ENCODE measurements at regions not wholly inside any gene's neighbourhood (a gene's known extent, or its start where the extent isn't known, plus 50 kb on each side); places are given as distances from the start of the nearest gene placed in this dataset.
A peak's percentile ranks its signal among the peaks of the same experiment; 100 is the strongest.

DNA sequence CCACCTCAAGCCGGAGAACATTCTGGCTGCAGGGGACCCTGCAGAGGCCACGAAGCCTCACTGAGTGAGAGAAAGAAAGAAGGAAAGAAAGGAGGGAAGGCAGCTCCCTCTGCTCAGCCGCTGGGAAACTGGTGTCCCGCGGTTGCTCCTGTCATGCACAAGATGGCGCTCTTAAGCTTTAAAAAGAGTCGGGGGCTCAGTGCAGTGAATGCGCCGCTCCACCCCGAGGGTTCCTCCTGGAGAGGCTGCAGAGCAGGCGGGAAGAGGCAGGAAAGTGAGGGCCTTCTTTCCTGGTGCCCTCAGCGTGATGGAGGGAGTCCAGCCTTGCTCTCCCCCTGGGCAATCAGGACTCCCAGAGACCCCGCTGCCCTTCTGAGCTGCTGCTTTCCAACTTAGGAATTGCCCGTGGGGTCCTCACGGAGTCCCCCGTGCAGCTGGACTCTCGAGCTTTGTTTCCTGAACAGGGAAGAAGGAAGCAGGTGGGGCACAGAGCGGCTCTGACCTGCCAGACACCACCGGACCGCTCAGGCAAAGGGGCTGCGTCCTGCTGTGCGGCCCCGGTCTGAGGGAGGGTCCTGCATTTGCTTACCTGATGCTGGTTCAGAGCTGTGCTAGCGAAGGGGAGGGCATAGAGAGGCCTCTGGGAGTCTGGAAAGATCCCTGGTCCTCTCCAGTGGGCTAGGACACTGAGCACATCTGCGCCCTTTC lies 141.9 kb upstream of the MKI67 start:
- Mint-ChIP-seq H3K27ac (no peak overlapping the region), H3K4me3 (no peak overlapping the region), H3K36me3 (no peaks in the 10 kb centered on the region), H3K9me3 (no peaks in the 10 kb centered on the region), H3K4me1 (peaks cover 0 to 3% (median under 1%) of the 10 kb centered on the region in 4 donors), H3K27me3 (peaks cover 47 to 80% (median 56%) of the 10 kb centered on the region in 5 donors)
- DNase-seq (no peak), ATAC-seq (no peak)
- POLR2A ChIA-PET = no interaction called here

GRCh38 chr10:128274938-128275337 lies 148.7 kb upstream of the MKI67 start:
- Mint-ChIP-seq H3K27me3 (peaks cover 30 to 77% (median 52%) of the 10 kb centered on the region in 5 donors), H3K36me3 (no peaks in the 10 kb centered on the region), H3K27ac (no peak overlapping the region), H3K4me1 (peaks cover 4 to 12% (median 7%) of the 10 kb centered on the region in 4 donors), H3K9me3 (no peaks in the 10 kb centered on the region), H3K4me3 (peak overlapping the region; percentile 24 to 72 (median 50))
- ATAC-seq (peak in 1 of 2 donors; percentile 45), DNase-seq (no peak)
- POLR2A ChIA-PET = no interaction called here

- peaks cover 28 to 70% (median 48%) of the 10 kb centered on the region in 5 donors for H3K27me3 Mint-ChIP-seq
- no peak overlapping the region for H3K27ac Mint-ChIP-seq
- DNase-seq = no peak
- peak overlapping the region; percentile 31 to 72 (median 50) for H3K4me3 Mint-ChIP-seq
- peaks cover 5 to 12% (median 7%) of the 10 kb centered on the region in 4 donors for H3K4me1 Mint-ChIP-seq
- no peaks in the 10 kb centered on the region for H3K36me3 Mint-ChIP-seq
- ATAC-seq = no peak
- POLR2A ChIA-PET = no interaction called here
- H3K9me3 Mint-ChIP-seq = no peaks in the 10 kb centered on the region
Measured at GRCh38 chr10:128275388-128276177, 149.4 kb upstream of the MKI67 start.

- no peak for DNase-seq
- Mint-ChIP-seq H3K4me3 (no peak overlapping the region), H3K9me3 (no peaks in the 10 kb centered on the region), H3K36me3 (no peaks in the 10 kb centered on the region), H3K27me3 (peaks cover 21 to 52% (median 41%) of the 10 kb centered on the region in 5 donors), H3K4me1 (peaks cover 7 to 12% (median 7%) of the 10 kb centered on the region in 4 donors), H3K27ac (no peak overlapping the region)
- ATAC-seq = no peak
- POLR2A ChIA-PET = no interaction called here
Measured at GRCh38 chr10:128277267-128277840, 151.1 kb upstream of the MKI67 start.

- Mint-ChIP-seq H3K36me3 (no peaks in the 10 kb centered on the region), H3K4me3 (no peak overlapping the region), H3K4me1 (peaks cover 7 to 12% (median 7%) of the 10 kb centered on the region in 4 donors), H3K27ac (no peak overlapping the region), H3K27me3 (peaks cover 18 to 43% (median 36%) of the 10 kb centered on the region in 5 donors), H3K9me3 (no peaks in the 10 kb centered on the region)
- no peak for DNase-seq
- ATAC-seq = no peak
- POLR2A ChIA-PET = no interaction called here
Measured at GRCh38 chr10:128278362-128278761, 152.1 kb upstream of the MKI67 start.

DNA sequence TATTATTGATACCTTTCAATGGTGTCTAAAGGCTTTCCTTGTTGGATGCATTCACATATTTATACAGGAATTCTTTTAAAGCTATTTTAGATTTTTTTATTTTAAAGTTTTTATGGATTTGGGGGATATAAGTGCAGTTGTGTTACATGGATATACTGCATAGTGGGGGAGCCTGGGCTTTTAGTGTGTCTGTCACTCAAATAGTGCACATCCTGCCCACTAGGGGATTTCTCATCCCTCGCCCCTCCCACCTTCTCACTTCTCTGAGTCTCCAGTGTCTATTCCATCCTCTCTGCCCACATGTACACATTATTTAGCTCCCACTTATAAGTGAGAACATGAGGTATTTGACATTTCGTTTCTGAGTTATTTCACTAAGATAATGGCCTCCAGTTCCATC lies 154.0 kb upstream of the MKI67 start:
- no peaks in the 10 kb centered on the region for H3K36me3 Mint-ChIP-seq
- POLR2A ChIA-PET = no interaction called here
- no peak for ATAC-seq

DNA sequence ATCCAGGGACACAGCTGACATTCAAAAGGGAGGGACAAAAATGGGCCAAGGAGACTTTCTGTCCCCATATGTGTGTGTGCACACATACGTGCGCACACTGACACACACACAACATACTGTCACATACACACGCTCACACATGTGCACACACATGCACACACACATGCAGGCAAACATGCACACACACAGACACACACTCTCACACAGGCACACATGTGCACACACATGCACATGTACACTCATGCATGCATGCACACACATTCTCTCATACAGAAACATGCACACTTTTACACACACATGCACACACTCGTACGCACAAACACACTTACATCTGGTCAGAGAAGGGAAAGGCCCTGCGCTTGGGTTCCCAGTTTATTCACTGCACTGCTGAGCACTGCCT lies 155.1 kb upstream of the MKI67 start:
- H3K36me3 Mint-ChIP-seq = no peaks in the 10 kb centered on the region
- peaks cover 22 to 44% (median 40%) of the 10 kb centered on the region in 5 donors for H3K27me3 Mint-ChIP-seq
- no peak for ATAC-seq
- no peak overlapping the region for H3K4me3 Mint-ChIP-seq
- H3K27ac Mint-ChIP-seq = no peak overlapping the region
- POLR2A ChIA-PET = no interaction called here
- no peak for DNase-seq
- H3K9me3 Mint-ChIP-seq = no peaks in the 10 kb centered on the region
- peaks cover 0 to 3% (median 0%) of the 10 kb centered on the region in 4 donors for H3K4me1 Mint-ChIP-seq

More for the DNA sequence above, 154.0 kb upstream of the MKI67 start:
- Mint-ChIP-seq H3K27me3 (peaks cover 15 to 44% (median 33%) of the 10 kb centered on the region in 5 donors), H3K4me3 (no peak overlapping the region), H3K4me1 (peaks cover 2 to 6% (median 4%) of the 10 kb centered on the region in 4 donors), H3K27ac (no peak overlapping the region), H3K9me3 (no peaks in the 10 kb centered on the region)
- DNase-seq = no peak

DNA sequence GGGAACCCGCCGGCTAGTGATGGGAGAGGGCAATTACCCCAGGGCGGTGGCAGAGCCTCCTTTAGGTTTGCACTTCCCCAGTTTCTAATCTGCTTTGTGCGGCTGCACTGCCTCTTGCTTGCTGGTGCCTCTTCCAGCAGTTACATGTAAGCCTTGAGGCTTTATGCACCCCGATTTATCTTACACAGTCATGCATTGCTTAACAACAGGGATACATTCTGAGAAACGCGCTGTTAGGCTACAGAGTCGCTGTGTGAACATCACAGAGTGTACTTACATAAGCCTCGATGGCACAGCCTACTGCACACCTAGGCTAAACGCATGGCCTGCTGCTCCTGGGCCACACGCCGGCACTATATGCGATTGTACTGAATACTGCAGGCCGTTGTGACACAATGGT lies 155.6 kb upstream of the MKI67 start:
- Mint-ChIP-seq H3K9me3 (no peaks in the 10 kb centered on the region), H3K27me3 (peaks cover 21 to 42% (median 40%) of the 10 kb centered on the region in 5 donors), H3K36me3 (no peaks in the 10 kb centered on the region), H3K27ac (no peak overlapping the region), H3K4me1 (peaks cover 0 to 3% (median 0%) of the 10 kb centered on the region in 4 donors), H3K4me3 (no peak overlapping the region)
- POLR2A ChIA-PET = no interaction called here
- ATAC-seq (no peak), DNase-seq (no peak)

DNA sequence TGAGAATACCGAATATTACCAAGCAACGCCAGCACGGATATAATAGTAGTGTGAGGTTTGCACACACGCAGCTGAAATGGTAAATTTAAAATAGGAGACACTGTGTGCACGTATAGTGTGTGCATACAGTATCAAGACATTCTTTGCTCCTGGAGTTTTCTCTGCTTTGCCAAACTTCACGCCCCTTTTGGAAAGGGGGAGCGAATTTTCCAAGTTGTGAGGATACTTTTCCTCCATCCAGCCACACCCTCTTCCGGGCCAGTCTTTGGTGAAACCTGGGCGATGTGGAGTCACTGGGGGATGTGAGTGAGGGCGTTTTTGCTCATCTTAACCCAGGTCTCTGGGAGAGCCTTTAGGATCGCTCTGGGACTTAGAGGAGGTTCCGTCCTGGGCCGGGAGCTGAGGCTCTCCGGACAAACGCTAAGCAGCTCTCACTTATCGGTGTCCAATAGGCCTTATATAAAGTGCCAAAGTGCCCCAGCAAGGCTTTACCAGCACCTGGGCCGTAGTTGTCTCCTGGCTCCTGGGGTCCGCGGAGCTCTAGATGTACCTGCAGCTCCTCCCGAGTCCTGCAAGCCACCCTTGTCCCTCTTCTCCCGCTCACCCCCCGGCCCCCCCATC lies 160.0 kb upstream of the MKI67 start:
- peaks cover 0 to 1% (median 0%) of the 10 kb centered on the region in 4 donors for H3K4me1 Mint-ChIP-seq
- DNase-seq (no peak), ATAC-seq (no peak)
- H3K4me3 Mint-ChIP-seq = no peak overlapping the region
- H3K27me3 Mint-ChIP-seq = peaks cover 29 to 69% (median 49%) of the 10 kb centered on the region in 5 donors
- peaks cover 0 to 16% (median 11%) of the 10 kb centered on the region in 3 donors for H3K36me3 Mint-ChIP-seq
- H3K27ac Mint-ChIP-seq = no peak overlapping the region
- POLR2A ChIA-PET = no interaction called here
- peaks cover 0 to 16% (median 3%) of the 10 kb centered on the region in 9 donors for H3K9me3 Mint-ChIP-seq

GRCh38 chr10:128286762-128287500 lies 160.7 kb upstream of the MKI67 start:
- DNase-seq (no peak), ATAC-seq (no peak)
- Mint-ChIP-seq H3K4me3 (no peak overlapping the region), H3K36me3 (peaks cover 0 to 18% (median 11%) of the 10 kb centered on the region in 3 donors), H3K27me3 (peaks cover 27 to 76% (median 45%) of the 10 kb centered on the region in 5 donors), H3K4me1 (peaks cover 0 to 1% (median 0%) of the 10 kb centered on the region in 4 donors), H3K27ac (no peak overlapping the region), H3K9me3 (peaks cover 0 to 18% (median 3%) of the 10 kb centered on the region in 9 donors)
- POLR2A ChIA-PET = no interaction called here

DNA sequence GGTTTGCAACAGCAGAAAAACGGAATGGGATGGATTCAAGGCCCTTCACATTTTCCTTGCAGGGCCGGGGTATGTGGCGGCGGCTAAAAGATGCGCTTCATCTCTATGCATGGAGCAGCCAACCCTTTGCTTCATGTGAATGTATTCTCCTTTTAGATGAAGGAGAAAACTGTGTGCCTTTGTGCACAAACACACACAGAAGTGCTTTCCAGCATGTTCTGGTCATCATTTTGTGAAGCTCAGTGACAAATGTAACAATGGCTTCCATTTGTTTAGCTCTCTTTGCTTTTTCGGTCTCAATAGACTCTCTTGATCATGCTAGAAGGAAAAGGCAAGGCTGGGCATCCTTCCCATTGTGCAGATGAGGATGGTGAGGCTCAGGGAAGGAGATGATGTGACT lies 161.7 kb upstream of the MKI67 start:
- no peak overlapping the region for H3K27ac Mint-ChIP-seq
- peaks cover 27 to 80% (median 45%) of the 10 kb centered on the region in 5 donors for H3K27me3 Mint-ChIP-seq
- POLR2A ChIA-PET = no interaction called here
- H3K36me3 Mint-ChIP-seq = peaks cover 0 to 18% (median 11%) of the 10 kb centered on the region in 3 donors
- peaks cover 0 to 19% (median 3%) of the 10 kb centered on the region in 9 donors for H3K9me3 Mint-ChIP-seq
- ATAC-seq = no peak
- DNase-seq = no peak
- H3K4me3 Mint-ChIP-seq = no peak overlapping the region
- peaks cover 0 to 1% (median 0%) of the 10 kb centered on the region in 4 donors for H3K4me1 Mint-ChIP-seq

DNA sequence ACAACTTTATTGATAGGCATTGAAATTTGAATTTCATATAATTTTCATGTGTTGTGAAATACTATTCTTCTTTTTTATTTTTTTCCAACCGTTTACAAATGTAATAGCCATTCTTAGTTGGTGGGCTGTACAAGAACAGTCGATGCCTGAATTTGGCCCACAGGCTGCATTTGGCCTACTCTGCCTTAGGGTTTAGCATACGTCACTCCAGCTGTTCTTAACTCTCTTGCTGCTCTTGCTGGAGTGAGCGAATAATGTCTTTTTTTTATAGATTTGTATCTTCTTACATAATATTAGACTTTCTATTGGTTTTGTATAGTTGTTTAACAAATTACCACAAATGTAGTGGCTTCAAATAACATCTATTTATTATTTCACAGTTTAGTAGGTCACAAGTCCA lies 163.4 kb upstream of the MKI67 start:
- Mint-ChIP-seq H3K27ac (no peak overlapping the region), H3K4me3 (no peak overlapping the region), H3K36me3 (peaks cover 0 to 18% (median 11%) of the 10 kb centered on the region in 3 donors), H3K9me3 (peaks cover 0 to 19% (median 3%) of the 10 kb centered on the region in 9 donors), H3K27me3 (peaks cover 27 to 67% (median 36%) of the 10 kb centered on the region in 5 donors), H3K4me1 (peaks cover 0 to 1% (median 0%) of the 10 kb centered on the region in 4 donors)
- DNase-seq = no peak
- no peak for ATAC-seq
- POLR2A ChIA-PET = no interaction called here
